ENCODE measurements at regions not wholly inside any gene's neighbourhood (a gene's known extent, or its start where the extent isn't known, plus 50 kb on each side); places are given as distances from the start of the nearest gene placed in this dataset.

GRCh38 chr6:18920701-18921100, 533.6 kb downstream of the RNF144B start:
- Histone ChIP-seq H3K4me1 (ENCODE audit: control insufficient read depth, low read length) (no peaks in the 10 kb centered on the region), H3K9me3 (ENCODE audit: control insufficient read depth, insufficient read depth, low read length) (no peaks in the 10 kb centered on the region), H3K4me2 (ENCODE audit: low read length) (no peak overlapping the region), H4K20me1 (ENCODE audit: control insufficient read depth, insufficient read depth, low read depth, low read length) (no peaks in the 10 kb centered on the region), H3K79me2 (ENCODE audit: control insufficient read depth, low read length) (no peaks in the 10 kb centered on the region), H3K27me3 (ENCODE audit: control insufficient read depth, low read length) (no peaks in the 10 kb centered on the region), H3K4me3 (ENCODE audit: low read length) (no peak overlapping the region), H3K9me2 (replicated peaks; ENCODE audit: control insufficient read depth, low read length) (no peaks in the 10 kb centered on the region; the same call in 1 of the 2 replicates), H3K36me3 (ENCODE audit: control insufficient read depth, low read length) (no peaks in the 10 kb centered on the region), H3K27ac (ENCODE audit: low read depth, low read length) (no peak overlapping the region), H3F3A (ENCODE audit: control insufficient read depth, insufficient read depth) (no peaks in the 10 kb centered on the region)
- TF ChIP-seq EZH2phosphoT487 (IDR thresholded peaks at IDR 0.05; ENCODE audit: borderline replicate concordance, low read length) (no peak), CTCF (IDR thresholded peaks at IDR 0.05; ENCODE audit: low read depth, low read length, poor library complexity, severe bottlenecking) (no peak)

DNA sequence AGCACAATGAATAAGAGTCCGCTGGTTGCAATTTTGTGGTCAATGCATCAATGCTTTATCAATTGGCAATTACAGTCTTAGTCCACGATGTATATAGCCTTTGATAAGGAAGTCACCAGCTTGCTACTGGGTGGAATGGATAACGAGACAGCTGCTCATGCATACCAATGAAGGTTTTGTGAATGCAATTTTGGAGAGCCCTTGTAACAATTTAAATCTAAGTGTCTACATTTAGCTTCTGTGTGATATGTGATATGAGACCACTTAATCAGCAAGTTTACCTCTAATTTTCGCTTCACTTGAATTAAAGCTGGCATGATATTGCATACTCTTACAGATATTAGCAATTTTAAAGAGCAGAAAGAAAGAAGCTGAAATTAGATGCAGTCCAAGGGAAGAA, 543.9 kb downstream of the RNF144B start:
- no peaks in the 10 kb centered on the region for H3K4me1 ChIP-seq (ENCODE audit: control insufficient read depth, low read length)
- H3K79me2 ChIP-seq (ENCODE audit: control insufficient read depth, low read length) = no peaks in the 10 kb centered on the region
- no peaks in the 10 kb centered on the region for H3K9me3 ChIP-seq (ENCODE audit: control insufficient read depth, insufficient read depth, low read length)
- H3K4me3 ChIP-seq (ENCODE audit: low read length) = no peak overlapping the region
- H3F3A ChIP-seq (ENCODE audit: control insufficient read depth, insufficient read depth) = no peaks in the 10 kb centered on the region
- H3K27me3 ChIP-seq (ENCODE audit: control insufficient read depth, low read length) = peaks cover 4% of the 10 kb centered on the region; the same call in 1 of the 2 replicates
- no peak overlapping the region for H3K4me2 ChIP-seq (ENCODE audit: low read length)
- H4K20me1 ChIP-seq (ENCODE audit: control insufficient read depth, insufficient read depth, low read depth, low read length) = no peaks in the 10 kb centered on the region
- no peaks in the 10 kb centered on the region for H3K9me2 ChIP-seq (replicated peaks; ENCODE audit: control insufficient read depth, low read length)
- no peak overlapping the region for H3K27ac ChIP-seq (ENCODE audit: low read depth, low read length)
- H3K36me3 ChIP-seq (ENCODE audit: control insufficient read depth, low read length) = no peaks in the 10 kb centered on the region
- no peak for TF ChIP-seq CTCF (IDR thresholded peaks at IDR 0.05; ENCODE audit: low read depth, low read length, poor library complexity, severe bottlenecking)
- no peak for TF ChIP-seq EZH2phosphoT487 (IDR thresholded peaks at IDR 0.05; ENCODE audit: borderline replicate concordance, low read length)

- H3K36me3 ChIP-seq (ENCODE audit: control insufficient read depth, low read length) = no peaks in the 10 kb centered on the region
- H3K9me2 ChIP-seq (replicated peaks; ENCODE audit: control insufficient read depth, low read length) = no peaks in the 10 kb centered on the region
- no peak overlapping the region for H3K4me3 ChIP-seq (ENCODE audit: low read length)
- H3K27me3 ChIP-seq (ENCODE audit: control insufficient read depth, low read length) = no peaks in the 10 kb centered on the region
- TF ChIP-seq EZH2phosphoT487 (IDR thresholded peaks at IDR 0.05; ENCODE audit: borderline replicate concordance, low read length) (no peak), CTCF (IDR thresholded peaks at IDR 0.05; ENCODE audit: low read depth, low read length, poor library complexity, severe bottlenecking) (no peak)
- no peaks in the 10 kb centered on the region for H4K20me1 ChIP-seq (ENCODE audit: control insufficient read depth, insufficient read depth, low read depth, low read length)
- no peaks in the 10 kb centered on the region for H3K9me3 ChIP-seq (ENCODE audit: control insufficient read depth, insufficient read depth, low read length)
- no peaks in the 10 kb centered on the region for H3K79me2 ChIP-seq (ENCODE audit: control insufficient read depth, low read length)
- H3K27ac ChIP-seq (ENCODE audit: low read depth, low read length) = no peak overlapping the region
- H3F3A ChIP-seq (ENCODE audit: control insufficient read depth, insufficient read depth) = no peaks in the 10 kb centered on the region
- H3K4me1 ChIP-seq (ENCODE audit: control insufficient read depth, low read length) = no peaks in the 10 kb centered on the region
- no peak overlapping the region for H3K4me2 ChIP-seq (ENCODE audit: low read length)
Observed at GRCh38 chr6:18958146-18958545, 571.0 kb downstream of the RNF144B start.

GRCh38 chr6:18961566-18961965, 574.4 kb downstream of the RNF144B start:
- Histone ChIP-seq H3K27ac (ENCODE audit: low read depth, low read length) (no peak overlapping the region), H3K36me3 (ENCODE audit: control insufficient read depth, low read length) (no peaks in the 10 kb centered on the region), H3K9me2 (replicated peaks; ENCODE audit: control insufficient read depth, low read length) (no peaks in the 10 kb centered on the region), H3K79me2 (ENCODE audit: control insufficient read depth, low read length) (no peaks in the 10 kb centered on the region), H3K4me2 (ENCODE audit: low read length) (no peak overlapping the region), H3K4me3 (ENCODE audit: low read length) (no peak overlapping the region), H3K27me3 (ENCODE audit: control insufficient read depth, low read length) (no peaks in the 10 kb centered on the region), H4K20me1 (ENCODE audit: control insufficient read depth, insufficient read depth, low read depth, low read length) (no peaks in the 10 kb centered on the region), H3F3A (ENCODE audit: control insufficient read depth, insufficient read depth) (no peaks in the 10 kb centered on the region), H3K9me3 (ENCODE audit: control insufficient read depth, insufficient read depth, low read length) (no peaks in the 10 kb centered on the region), H3K4me1 (ENCODE audit: control insufficient read depth, low read length) (no peaks in the 10 kb centered on the region)
- TF ChIP-seq CTCF (IDR thresholded peaks at IDR 0.05; ENCODE audit: low read depth, low read length, poor library complexity, severe bottlenecking) (no peak), EZH2phosphoT487 (IDR thresholded peaks at IDR 0.05; ENCODE audit: borderline replicate concordance, low read length) (no peak)
